ENCODE measurements at regions not wholly inside any gene's neighbourhood (a gene's known extent, or its start where the extent isn't known, plus 50 kb on each side); places are given as distances from the start of the nearest gene placed in this dataset.
"Not testable (repeated sequence)": the region's sequence is repeated elsewhere in the genome, so short reads cannot be mapped to it uniquely, and the experiment has no call there.

GRCh38 chr3:61381745-61382392, 130.6 kb upstream of the FHIT start:
- DNase-seq, result peak; percentile 26

- no peak for DNase-seq
Observed at GRCh38 chr3:61387817-61388216, 136.6 kb upstream of the FHIT start.

GRCh38 chr3:61393480-61393947, 142.3 kb upstream of the FHIT start:
- not testable (repeated sequence) for DNase-seq

- no peak for DNase-seq
Observed at GRCh38 chr3:61401359-61401758, 150.1 kb upstream of the FHIT start.

- DNase-seq, result no peak
Observed at GRCh38 chr3:61407397-61407796, 154.0 kb upstream of the PTPRG start.

DNA sequence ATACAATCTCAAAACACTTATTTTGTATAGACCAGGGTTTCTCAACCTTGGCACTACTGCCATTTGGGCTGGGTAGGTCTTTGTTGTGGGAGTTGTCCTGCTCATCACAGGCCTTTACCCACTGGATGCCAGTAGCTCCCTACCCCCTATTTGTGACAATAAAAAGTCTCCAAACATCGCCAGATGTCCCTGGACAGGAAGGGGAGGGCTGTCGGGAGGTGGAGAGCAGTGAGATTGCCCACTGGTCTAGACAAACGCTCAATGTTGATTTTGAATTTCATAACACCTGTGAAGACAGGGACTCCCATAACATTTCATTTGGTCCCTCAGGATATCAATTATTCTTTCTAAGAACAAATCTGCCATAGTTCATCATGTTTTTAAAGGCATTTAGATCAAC, 151.7 kb upstream of the PTPRG start:
- DNase-seq, result no peak

DNA sequence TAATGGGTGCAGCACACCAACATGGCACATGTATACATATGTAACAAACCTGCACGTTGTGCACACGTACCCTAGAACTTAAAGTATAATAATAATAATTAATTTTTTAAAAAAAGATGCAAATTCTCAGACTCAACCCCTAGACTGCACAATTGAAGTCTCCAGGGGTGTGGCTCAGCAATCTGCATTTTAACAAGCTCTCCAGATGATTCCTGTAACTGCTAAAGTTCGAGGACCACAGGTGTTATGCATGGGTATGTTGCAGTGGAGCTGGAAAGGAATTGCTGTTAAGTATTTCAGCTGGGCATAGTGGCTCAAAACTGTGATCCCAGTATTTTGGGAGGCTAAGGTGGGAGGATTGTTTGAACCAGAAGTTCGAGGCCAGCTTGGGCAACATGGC, 151.0 kb upstream of the PTPRG start:
- not testable (repeated sequence) for DNase-seq

DNA sequence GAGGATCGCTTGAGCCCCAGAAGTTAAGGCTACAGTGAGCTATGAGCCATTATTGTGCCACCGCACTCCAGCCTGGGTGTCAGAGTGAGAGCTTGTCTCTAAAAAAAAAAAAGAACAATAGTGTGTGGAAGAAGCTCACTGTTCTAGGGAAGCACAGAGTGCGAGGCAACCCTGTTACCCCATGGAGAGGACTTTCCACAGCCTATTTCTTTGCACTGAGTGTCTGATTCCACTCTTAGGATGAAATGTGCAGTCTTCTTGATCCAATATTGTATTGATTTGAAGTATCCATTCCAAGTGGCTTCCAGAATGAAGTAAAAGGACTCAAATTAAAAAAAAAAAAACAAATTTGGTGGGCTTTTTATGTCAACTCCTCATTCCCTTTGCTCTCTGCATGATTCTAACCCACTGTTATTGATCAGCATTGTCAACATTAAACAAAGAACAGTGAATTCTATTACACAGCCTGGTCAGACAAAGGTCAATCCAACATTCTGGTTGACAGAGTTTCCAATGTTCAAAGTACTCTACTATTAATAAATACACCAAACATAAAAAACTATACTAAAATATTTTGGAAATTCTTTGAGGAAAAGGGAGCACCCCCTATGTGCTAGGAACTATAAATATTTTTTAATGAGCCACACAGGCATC, 150.2 kb upstream of the PTPRG start:
- no peak for DNase-seq

GRCh38 chr3:61414456-61414855, 146.9 kb upstream of the PTPRG start:
- DNase-seq, result no peak

- no peak for DNase-seq
Observed at GRCh38 chr3:61415201-61415600, 146.2 kb upstream of the PTPRG start.

GRCh38 chr3:61416618-61417017, 144.8 kb upstream of the PTPRG start:
- DNase-seq, result no peak

DNA sequence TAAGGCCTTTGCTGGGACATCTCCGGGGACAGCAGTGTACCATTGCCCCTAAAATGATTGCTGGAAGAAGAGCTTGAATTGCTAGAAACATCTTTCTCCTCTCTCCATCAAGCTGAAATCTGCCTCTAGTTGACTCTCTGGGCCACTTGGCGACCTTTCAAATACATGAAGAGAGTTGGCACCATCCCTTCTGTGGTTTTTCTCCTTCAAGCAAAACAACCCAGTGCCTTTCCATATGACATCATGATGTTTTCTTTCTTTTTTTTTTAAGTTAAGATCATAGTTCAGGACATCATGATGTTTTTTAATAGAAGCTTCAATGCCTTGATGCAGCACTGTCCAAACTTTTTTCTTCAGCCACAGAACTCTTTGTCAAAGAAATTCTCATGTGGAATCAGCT, 144.0 kb upstream of the PTPRG start:
- peak; percentile 14 for DNase-seq

DNA sequence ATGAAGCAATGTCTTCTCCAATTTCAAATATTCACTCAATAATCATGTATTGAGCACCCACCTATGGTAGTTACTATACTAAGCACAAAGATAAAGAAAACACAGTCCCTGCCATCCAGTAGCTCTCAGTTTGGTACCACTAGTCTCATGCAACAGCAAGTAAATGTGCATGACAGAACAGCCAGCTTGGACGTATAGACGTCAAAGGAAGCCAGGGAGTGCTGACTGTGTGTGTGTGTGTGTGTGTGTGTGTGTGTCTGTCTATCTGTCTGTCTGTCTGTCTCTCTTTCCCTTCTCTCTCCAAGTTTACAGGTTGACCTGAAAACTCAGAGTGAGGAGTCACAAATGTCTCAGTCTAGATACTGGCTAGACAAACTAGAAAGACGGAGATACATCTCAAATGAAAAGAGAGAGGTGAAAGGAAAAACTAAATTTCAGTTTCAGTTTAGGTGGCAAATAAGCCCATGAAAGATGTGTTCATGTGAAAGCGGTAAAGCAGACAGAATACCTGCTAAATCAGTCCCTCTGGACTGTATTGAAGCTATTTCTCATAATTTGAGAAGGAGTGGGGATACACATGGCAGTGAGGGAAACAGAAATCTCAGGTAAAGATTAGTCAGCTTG, 141.1 kb upstream of the PTPRG start:
- DNase-seq, result no peak

- DNase-seq, result peak; percentile 23
Observed at GRCh38 chr3:61422945-61423673, 138.3 kb upstream of the PTPRG start.

GRCh38 chr3:61425356-61425755, 136.0 kb upstream of the PTPRG start:
- no peak for DNase-seq

GRCh38 chr3:61429106-61429505, 132.3 kb upstream of the PTPRG start:
- no peak for DNase-seq

DNA sequence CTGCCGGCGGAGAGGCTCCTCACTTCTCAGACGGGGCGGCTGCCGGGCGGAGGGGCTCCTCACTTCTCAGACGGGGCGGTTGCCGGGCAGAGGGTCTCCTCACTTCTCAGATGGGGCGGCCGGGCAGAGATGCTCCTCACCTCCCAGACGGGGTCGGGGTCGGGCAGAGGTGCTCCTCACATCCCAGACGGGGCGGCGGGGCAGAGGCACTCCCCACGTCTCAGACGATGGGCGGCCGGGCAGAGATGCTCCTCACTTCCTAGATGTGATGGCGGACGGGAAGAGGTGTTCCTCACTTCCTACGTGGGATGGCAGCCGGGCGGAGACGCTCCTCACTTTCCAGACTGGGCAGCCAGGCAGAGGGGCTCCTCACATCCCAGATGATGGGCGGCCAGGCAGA, 126.5 kb upstream of the PTPRG start:
- DNase-seq, result not testable (repeated sequence)

DNA sequence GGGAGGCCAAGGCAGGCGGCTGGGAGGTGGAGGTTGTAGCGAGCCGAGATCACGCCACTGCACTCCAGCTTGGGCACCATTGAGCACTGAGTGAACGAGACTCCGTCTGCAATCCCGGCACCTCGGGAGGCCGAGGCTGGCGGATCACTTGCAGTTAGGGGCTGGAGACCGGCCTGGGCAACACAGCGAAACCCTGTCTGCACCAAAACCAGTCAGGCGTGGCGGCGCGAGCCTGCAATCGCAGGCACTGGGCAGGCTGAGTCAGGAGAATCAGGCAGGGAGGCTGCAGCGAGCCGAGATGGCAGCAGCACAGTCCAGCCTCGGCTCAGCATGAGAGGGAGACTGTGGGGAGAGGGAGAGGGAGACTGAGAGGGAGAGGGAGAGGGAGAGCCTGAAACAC, 126.0 kb upstream of the PTPRG start:
- DNase-seq, result not testable (repeated sequence)

DNA sequence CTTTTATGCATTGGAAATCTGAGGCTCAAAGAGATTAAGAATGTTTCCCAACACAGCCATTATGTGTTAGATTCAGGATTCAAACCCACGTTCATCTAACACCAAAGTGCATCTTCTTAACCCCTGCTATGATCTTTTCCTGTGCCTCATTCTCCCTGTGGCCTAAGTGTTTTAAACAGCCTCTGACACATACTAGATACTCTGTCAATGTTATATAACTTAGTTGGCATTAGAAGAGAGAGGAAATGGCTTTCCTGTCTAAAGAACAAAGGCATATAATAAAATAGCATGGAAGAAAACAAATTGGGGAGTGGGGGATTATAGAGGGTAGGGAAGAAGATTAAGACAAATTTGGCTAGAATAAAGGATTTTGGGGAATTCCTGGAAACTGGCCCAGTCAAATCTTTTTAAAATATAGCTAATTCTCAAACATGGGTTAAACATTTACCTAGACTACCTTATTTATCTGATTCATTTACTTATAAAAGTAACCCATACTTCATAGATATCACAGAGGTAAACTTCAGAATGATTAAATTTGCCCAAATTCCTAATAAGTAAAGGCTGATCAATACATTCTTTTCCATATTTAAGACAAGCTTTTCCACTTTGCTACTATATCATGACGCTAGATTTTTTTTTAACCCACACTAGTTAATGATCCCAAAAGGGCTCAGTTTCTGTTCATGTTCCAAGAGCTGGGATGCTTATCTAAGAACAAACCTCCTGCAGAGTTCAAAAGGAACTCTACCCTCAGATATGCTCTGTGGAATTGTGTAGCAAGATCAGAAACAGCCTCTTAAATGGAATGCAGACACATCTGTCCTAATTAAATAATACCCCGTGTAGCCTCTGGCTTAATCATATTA, 122.9 kb upstream of the PTPRG start:
- DNase-seq, result no peak

DNA sequence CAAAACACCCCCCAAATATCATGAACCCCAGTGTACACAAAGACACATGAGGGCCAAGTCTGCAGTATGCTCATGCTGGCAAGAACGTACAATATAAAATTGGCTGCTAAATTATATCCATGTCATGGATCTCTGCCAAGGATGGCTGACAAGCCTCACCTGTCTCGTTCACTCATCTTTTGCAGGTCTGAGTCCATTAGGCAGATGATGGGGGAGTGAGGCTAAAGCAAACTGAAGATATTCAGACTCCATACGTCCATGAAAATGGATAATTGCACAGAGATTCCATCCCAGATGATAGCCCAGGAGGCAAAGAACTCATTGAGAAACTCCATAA, 122.3 kb upstream of the PTPRG start:
- DNase-seq, result no peak

DNA sequence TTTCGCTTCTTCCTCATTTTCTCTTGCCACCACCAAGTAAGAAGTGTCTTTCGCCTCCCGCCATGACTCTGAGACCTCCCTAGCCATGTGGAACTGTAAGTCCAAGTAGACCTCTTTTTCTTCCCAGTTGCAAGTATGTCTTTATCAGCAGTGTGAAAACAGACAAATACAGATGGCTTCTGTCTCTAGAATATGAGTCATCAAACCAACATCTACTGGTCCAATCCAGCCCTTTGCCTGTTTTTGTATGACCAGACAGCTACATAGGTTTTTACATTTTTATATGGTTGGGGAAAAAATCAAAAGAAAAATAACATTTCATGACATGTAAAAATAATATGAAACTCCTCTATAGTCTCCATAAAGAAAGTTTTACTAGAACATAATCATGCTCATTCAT, 118.7 kb upstream of the PTPRG start:
- no peak for DNase-seq

DNA sequence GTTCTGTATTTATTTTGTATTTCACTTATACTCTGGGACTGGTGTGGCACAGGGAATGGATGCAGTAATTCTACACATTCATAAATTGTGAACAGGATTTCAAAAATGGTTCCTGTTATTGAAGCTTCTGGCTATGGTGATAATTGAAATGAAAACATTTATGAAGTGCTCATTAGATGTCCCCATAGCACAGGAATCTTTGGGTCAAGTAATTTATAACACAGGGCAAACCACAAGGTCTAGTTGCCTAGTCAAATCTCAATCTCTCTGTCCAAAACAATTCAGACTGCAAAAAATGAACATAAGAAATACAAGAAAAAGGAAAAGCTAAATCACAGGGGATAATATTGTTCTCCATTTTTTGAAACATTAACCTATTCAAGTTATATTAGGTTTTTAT, 117.5 kb upstream of the PTPRG start:
- no peak for DNase-seq

DNA sequence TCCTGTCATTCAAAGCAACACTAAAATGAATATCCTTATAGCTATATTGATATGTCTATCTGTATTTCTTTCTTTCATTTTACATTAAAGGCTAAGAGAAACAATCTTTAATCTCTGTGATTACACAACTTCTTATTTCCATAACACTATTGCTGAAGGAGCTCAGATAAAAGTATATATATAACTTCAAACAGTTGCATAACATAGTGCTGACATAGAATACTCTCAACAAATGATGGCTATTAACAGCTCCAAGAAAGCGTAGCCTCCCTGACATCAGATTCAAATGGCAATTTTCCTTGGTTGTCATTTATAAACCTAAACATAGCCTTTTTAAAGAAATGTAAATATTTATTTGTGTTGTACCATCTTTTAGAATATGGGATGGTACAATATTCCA, 116.6 kb upstream of the PTPRG start:
- DNase-seq, result no peak

Measured in fibroblast of skin of abdomen (primary cell).